ENCODE measurements at regions not wholly inside any gene's neighbourhood (a gene's known extent, or its start where the extent isn't known, plus 50 kb on each side); places are given as distances from the start of the nearest gene placed in this dataset.

DNA sequence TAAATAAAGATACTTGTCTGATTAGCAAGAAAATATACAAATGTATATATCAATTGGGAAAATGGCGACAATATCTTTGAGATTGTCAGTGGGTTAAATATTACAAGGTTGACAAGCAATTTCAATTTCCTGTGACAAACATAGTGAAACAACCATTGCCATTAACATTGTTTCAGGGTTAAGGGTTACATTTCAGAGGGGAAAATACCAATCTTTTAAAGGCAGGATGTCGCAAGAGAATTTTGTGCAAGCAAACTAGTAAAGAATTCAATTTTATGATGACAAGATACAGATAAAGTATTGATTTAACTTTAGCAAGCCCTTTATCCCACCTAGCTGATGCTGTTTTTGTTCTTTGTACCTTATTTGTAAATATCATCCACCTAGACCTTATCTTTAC, 305.8 kb upstream of the GRIA3 start:
- TF ChIP-seq, protein P1, sequence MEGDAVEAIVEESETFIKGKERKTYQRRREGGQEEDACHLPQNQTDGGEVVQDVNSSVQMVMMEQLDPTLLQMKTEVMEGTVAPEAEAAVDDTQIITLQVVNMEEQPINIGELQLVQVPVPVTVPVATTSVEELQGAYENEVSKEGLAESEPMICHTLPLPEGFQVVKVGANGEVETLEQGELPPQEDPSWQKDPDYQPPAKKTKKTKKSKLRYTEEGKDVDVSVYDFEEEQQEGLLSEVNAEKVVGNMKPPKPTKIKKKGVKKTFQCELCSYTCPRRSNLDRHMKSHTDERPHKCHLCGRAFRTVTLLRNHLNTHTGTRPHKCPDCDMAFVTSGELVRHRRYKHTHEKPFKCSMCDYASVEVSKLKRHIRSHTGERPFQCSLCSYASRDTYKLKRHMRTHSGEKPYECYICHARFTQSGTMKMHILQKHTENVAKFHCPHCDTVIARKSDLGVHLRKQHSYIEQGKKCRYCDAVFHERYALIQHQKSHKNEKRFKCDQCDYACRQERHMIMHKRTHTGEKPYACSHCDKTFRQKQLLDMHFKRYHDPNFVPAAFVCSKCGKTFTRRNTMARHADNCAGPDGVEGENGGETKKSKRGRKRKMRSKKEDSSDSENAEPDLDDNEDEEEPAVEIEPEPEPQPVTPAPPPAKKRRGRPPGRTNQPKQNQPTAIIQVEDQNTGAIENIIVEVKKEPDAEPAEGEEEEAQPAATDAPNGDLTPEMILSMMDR (IDR thresholded peaks at IDR 0.05): no peak
- no peak for TF ChIP-seq POLR2A (IDR thresholded peaks at IDR 0.05)
